Stimulated activated naive B cell treated with anti-CD40 and anti-IgM and Interleukin-4, amounts not matched to agents 10 μg/mL and 1 μg/mL and 100 μg/mL, for 72 hours (primary cell): ENCODE measurements at regions not wholly inside any gene's neighbourhood (a gene's known extent, or its start where the extent isn't known, plus 50 kb on each side); places are given as distances from the start of the nearest gene placed in this dataset.
A peak's percentile ranks its signal among the peaks of the same experiment; 100 is the strongest.
"Not testable (repeated sequence)": the region's sequence is repeated elsewhere in the genome, so short reads cannot be mapped to it uniquely, and the experiment has no call there.

ENCODE experiments used
- ATAC-seq, 2 donors: fragments of 150-1000 bp; cut with Tn5 transposase; replicated peaks; 2 replicates each; pipeline ENCODE4 v1.10.0; 2021; ENCODE audit warnings: moderate library complexity in 1 of 2
- DNase-seq: peaks from one replicate; pipeline ENCODE4 v3.0.0; 2021
- H3K27ac Mint-ChIP-seq: one replicate; pipeline ENCODE4 v1.8.0; 2022; ENCODE audit warnings: mild to moderate bottlenecking, mixed read lengths
- H3K27me3 Mint-ChIP-seq, 2 donors: one replicate each; pipeline ENCODE4 v1.8.0; 2022; ENCODE audit warnings: mixed read lengths in 2 of 2
- H3K36me3 Mint-ChIP-seq, 2 donors: one replicate each; pipeline ENCODE4 v1.8.0; 2022; ENCODE audit warnings: mixed read lengths in 2 of 2, mild to moderate bottlenecking in 1 of 2
- H3K4me1 Mint-ChIP-seq, 2 donors: one replicate each; pipeline ENCODE4 v1.8.0; 2022; ENCODE audit warnings: mixed read lengths in 2 of 2, mild to moderate bottlenecking in 1 of 2
- H3K4me3 Mint-ChIP-seq, 2 donors: one replicate each; pipeline ENCODE4 v1.8.0; 2022; ENCODE audit warnings: mild to moderate bottlenecking in 2 of 2, mixed read lengths in 2 of 2, moderate library complexity in 1 of 2
- H3K9me3 Mint-ChIP-seq, 2 donors: one replicate each; pipeline ENCODE4 v1.8.0; 2022; ENCODE audit warnings: mixed read lengths in 2 of 2, mild to moderate bottlenecking in 1 of 2

DNA sequence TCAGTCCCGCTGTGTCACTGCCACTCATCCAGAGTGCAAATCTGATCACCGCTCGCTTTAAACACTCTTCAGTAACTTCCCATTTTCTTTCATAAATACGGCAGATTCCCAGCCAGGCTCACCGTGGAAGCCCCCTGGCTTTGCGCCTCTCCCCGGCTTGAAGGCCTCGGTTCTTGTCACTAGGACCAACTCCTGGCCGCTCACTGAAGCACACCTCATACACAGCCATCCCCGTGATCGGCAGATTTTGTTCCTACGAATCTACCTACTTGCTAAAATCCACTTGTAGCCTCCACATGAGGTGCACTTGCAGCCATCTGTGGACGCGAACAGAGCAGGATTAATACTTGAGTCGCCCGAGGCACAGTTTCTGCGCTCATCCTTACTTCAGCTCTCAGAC, 462.4 kb upstream of the MYT1L start:
- DNase-seq (no peak), ATAC-seq (no peak)
- Mint-ChIP-seq H3K4me1 (no peaks in the 10 kb centered on the region), H3K4me3 (no peak overlapping the region), H3K27ac (no peak overlapping the region), H3K27me3 (peaks cover 4 to 5% of the 10 kb centered on the region in 2 donors), H3K36me3 (no peaks in the 10 kb centered on the region), H3K9me3 (no peaks in the 10 kb centered on the region)

DNA sequence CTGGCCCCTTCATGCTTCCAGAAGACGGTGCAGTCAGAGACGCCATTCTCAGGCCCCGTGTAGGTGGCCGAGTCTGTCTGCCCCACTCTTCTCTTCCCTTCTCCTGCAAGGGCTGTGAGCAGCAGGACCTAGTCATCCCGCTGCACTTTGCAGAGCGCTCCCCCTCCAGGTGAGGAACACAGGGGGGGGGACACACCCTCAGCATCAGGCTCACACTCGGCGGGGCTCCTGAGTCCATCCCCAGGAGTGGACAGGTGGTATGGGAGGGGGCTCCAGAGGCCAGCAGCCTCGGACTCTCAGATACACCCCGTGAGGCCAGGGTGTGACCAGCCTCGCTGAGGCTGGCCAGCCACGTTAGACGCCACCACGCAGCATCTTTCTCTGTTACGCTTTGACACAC, 460.5 kb upstream of the MYT1L start:
- Mint-ChIP-seq H3K27ac (no peak overlapping the region), H3K4me1 (no peaks in the 10 kb centered on the region), H3K9me3 (no peaks in the 10 kb centered on the region), H3K36me3 (no peaks in the 10 kb centered on the region), H3K4me3 (no peak overlapping the region), H3K27me3 (peaks cover 4 to 5% of the 10 kb centered on the region in 2 donors)
- ATAC-seq = no peak
- DNase-seq = no peak

- H3K27me3 Mint-ChIP-seq = peaks cover 5% of the 10 kb centered on the region in 2 donors
- DNase-seq (no peak), ATAC-seq (no peak)
- no peak overlapping the region for H3K4me3 Mint-ChIP-seq
- H3K4me1 Mint-ChIP-seq = no peaks in the 10 kb centered on the region
- no peaks in the 10 kb centered on the region for H3K36me3 Mint-ChIP-seq
- H3K9me3 Mint-ChIP-seq = no peaks in the 10 kb centered on the region
- no peak overlapping the region for H3K27ac Mint-ChIP-seq
These were observed 460.0 kb upstream of the MYT1L start for GRCh38 chr2:2791031-2791430.

DNA sequence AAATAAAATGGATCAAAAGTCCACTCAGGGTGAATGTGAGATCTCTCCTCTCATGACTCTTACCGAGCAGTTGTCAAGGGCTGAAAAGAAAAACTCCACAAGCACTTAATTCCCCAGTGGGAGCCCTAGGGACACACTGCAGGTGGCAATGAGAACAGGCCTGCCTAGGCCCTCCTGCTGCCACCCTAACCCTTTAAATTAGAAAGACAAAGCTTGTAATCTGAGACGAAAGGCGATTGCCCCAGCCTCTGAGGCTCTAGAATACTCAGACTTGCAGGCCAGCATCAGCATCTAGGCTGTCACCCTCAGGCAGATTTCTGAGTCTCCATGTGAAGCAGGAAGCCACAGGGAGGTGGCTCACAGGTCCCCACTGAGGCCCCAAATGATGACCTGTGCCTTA, 457.0 kb upstream of the MYT1L start:
- H3K4me1 Mint-ChIP-seq = no peaks in the 10 kb centered on the region
- ATAC-seq (no peak), DNase-seq (no peak)
- peaks cover 8 to 13% of the 10 kb centered on the region in 2 donors for H3K27me3 Mint-ChIP-seq
- peaks cover 0 to 4% of the 10 kb centered on the region in 2 donors for H3K36me3 Mint-ChIP-seq
- peaks cover 2 to 4% of the 10 kb centered on the region in 2 donors for H3K9me3 Mint-ChIP-seq
- no peak overlapping the region for H3K27ac Mint-ChIP-seq
- no peak overlapping the region for H3K4me3 Mint-ChIP-seq

DNA sequence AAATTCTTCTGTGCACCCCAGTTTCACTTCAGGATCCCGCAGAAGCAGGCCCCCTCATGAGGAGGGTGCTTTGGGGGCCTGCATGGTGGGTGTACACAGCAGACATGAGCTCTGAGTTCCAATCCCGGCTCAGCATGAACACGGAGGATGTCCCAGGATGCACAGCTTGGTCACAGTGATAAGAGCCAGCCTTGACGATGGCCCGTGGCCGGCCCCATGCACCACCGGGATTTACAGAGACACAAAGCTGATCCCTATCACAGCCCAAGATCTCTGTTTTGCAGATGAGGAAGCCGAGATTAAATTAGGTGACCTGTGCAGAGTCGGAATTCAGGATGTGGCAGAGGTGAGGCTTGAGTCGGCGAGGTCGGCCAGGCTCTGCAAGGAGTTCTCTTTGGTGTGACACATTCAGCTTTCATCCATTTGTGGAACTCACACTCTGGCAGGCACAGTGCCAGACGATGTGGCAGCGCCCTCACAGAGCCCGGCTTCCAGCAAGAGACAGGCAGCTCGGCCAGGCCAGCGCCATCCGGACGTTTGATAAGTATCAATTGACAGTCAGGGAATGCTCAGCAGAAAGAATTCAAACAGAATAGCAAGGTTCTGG, 456.3 kb upstream of the MYT1L start:
- H3K27ac Mint-ChIP-seq = no peak overlapping the region
- H3K36me3 Mint-ChIP-seq = peaks cover 0 to 4% of the 10 kb centered on the region in 2 donors
- H3K27me3 Mint-ChIP-seq = peaks cover 8 to 13% of the 10 kb centered on the region in 2 donors
- H3K4me3 Mint-ChIP-seq = no peak overlapping the region
- peaks cover 2 to 4% of the 10 kb centered on the region in 2 donors for H3K9me3 Mint-ChIP-seq
- no peak for DNase-seq
- no peaks in the 10 kb centered on the region for H3K4me1 Mint-ChIP-seq
- no peak for ATAC-seq

- no peaks in the 10 kb centered on the region for H3K4me1 Mint-ChIP-seq
- H3K27me3 Mint-ChIP-seq = peaks cover 8 to 15% of the 10 kb centered on the region in 2 donors
- peaks cover 25 to 33% of the 10 kb centered on the region in 2 donors for H3K9me3 Mint-ChIP-seq
- DNase-seq (no peak), ATAC-seq (no peak)
- H3K27ac Mint-ChIP-seq = no peak overlapping the region
- H3K36me3 Mint-ChIP-seq = peaks cover 8 to 13% of the 10 kb centered on the region in 2 donors
- H3K4me3 Mint-ChIP-seq = no peak overlapping the region
These were observed 450.9 kb upstream of the MYT1L start for GRCh38 chr2:2782007-2782406.

GRCh38 chr2:2779727-2780126, 448.7 kb upstream of the MYT1L start:
- H3K36me3 Mint-ChIP-seq = peaks cover 8 to 9% of the 10 kb centered on the region in 2 donors
- H3K27ac Mint-ChIP-seq = no peak overlapping the region
- H3K9me3 Mint-ChIP-seq = peaks cover 29% of the 10 kb centered on the region in 2 donors
- H3K27me3 Mint-ChIP-seq = peaks cover 5 to 15% of the 10 kb centered on the region in 2 donors
- H3K4me1 Mint-ChIP-seq = no peaks in the 10 kb centered on the region
- no peak overlapping the region for H3K4me3 Mint-ChIP-seq
- DNase-seq = no peak
- ATAC-seq = no peak

- H3K27ac Mint-ChIP-seq = no peak overlapping the region
- peaks cover 26 to 32% of the 10 kb centered on the region in 2 donors for H3K9me3 Mint-ChIP-seq
- no peak overlapping the region for H3K4me3 Mint-ChIP-seq
- H3K27me3 Mint-ChIP-seq = peaks cover 0 to 8% of the 10 kb centered on the region in 2 donors
- H3K4me1 Mint-ChIP-seq = peaks cover 0 to 1% of the 10 kb centered on the region in 2 donors
- ATAC-seq (no peak), DNase-seq (no peak)
- peaks cover 8 to 9% of the 10 kb centered on the region in 2 donors for H3K36me3 Mint-ChIP-seq
These were observed 446.8 kb upstream of the MYT1L start for GRCh38 chr2:2777876-2778275.

DNA sequence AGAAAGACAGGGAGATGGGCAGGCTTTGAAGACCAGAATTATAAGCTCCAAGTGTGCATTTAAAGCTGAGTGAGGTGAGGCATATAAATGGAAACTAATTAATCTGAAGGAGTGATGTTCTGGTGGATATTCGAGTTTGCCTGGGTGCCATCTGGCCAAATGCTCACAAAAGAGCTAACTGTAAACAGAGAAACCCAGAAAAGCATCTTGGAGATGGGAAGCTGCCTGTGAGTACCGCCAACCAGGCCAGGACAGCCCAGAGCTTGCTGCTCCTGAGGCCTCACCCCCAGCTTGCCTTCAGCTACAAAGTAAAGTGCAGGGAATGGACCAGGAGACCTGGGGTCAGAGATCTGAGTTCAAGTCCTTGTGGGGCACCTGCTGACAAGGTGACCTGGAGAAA, 446.1 kb upstream of the MYT1L start:
- DNase-seq (no peak), ATAC-seq (no peak)
- peaks cover 26 to 32% of the 10 kb centered on the region in 2 donors for H3K9me3 Mint-ChIP-seq
- H3K4me1 Mint-ChIP-seq = peaks cover 0 to 3% of the 10 kb centered on the region in 2 donors
- H3K27me3 Mint-ChIP-seq = peaks cover 0 to 8% of the 10 kb centered on the region in 2 donors
- H3K36me3 Mint-ChIP-seq = peaks cover 8 to 9% of the 10 kb centered on the region in 2 donors
- no peak overlapping the region for H3K27ac Mint-ChIP-seq
- H3K4me3 Mint-ChIP-seq = no peak overlapping the region

- Mint-ChIP-seq H3K4me3 (no peak overlapping the region), H3K27ac (no peak overlapping the region), H3K4me1 (peaks cover 0 to 3% of the 10 kb centered on the region in 2 donors), H3K36me3 (peaks cover 5 to 6% of the 10 kb centered on the region in 2 donors), H3K27me3 (peaks cover 0 to 6% of the 10 kb centered on the region in 2 donors), H3K9me3 (peaks cover 13 to 16% of the 10 kb centered on the region in 2 donors)
- ATAC-seq (no peak), DNase-seq (no peak)
These were observed 443.9 kb upstream of the MYT1L start for GRCh38 chr2:2775018-2775417.

DNA sequence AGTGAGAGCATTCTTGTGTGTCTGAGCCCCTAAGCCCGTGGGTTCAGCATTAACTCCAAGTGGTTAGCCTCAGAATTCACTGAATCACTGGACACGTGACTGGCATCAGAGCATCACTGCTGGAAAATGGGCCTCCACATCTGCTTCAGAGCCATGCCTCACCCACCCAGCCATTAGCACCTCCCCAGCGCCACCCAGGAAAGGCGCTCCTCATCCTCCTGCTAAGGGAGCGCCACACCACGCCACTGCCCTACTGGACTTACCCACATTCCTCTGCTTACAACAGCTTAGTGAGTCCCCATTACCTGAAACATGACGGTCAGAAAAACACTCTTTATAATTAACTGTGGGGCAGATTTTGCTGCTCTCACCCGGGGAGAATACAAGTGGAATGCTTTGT, 442.6 kb upstream of the MYT1L start:
- no peak for DNase-seq
- Mint-ChIP-seq H3K36me3 (no peaks in the 10 kb centered on the region), H3K4me1 (peaks cover 0 to 3% of the 10 kb centered on the region in 2 donors), H3K9me3 (peaks cover 3 to 4% of the 10 kb centered on the region in 2 donors), H3K4me3 (no peak overlapping the region), H3K27ac (no peak overlapping the region), H3K27me3 (no peaks in the 10 kb centered on the region)
- no peak for ATAC-seq

DNA sequence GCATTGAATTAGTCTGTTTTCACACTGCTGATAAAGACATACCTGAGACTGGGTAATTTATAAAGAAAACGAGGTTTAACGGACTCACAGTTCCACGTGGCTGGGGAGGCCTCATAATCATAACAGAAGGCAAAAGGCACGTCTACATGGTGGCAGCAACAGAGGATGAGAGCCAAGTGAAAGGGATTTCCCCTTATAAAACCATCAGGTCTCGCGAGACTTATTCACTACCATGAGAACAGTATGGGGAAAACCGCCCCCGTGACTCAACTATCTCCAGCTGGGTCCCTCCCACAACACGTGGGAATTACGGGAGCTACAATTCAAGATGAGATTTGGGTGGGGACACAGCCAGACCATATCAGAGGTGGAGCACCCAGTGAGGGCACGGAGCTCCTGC, 442.0 kb upstream of the MYT1L start:
- ATAC-seq = peak in 1 of 2 donors; percentile 29
- not testable (repeated sequence) for H3K36me3 Mint-ChIP-seq, H3K4me3 Mint-ChIP-seq, H3K9me3 Mint-ChIP-seq, H3K27me3 Mint-ChIP-seq, H3K27ac Mint-ChIP-seq, H3K4me1 Mint-ChIP-seq, DNase-seq

- Mint-ChIP-seq H3K4me3 (no peak overlapping the region), H3K36me3 (no peaks in the 10 kb centered on the region), H3K9me3 (peaks cover 3 to 4% of the 10 kb centered on the region in 2 donors), H3K4me1 (peaks cover 0 to 3% of the 10 kb centered on the region in 2 donors), H3K27ac (no peak overlapping the region), H3K27me3 (no peaks in the 10 kb centered on the region)
- DNase-seq = no peak
- no peak for ATAC-seq
These were observed 440.8 kb upstream of the MYT1L start for GRCh38 chr2:2771721-2772411.

DNA sequence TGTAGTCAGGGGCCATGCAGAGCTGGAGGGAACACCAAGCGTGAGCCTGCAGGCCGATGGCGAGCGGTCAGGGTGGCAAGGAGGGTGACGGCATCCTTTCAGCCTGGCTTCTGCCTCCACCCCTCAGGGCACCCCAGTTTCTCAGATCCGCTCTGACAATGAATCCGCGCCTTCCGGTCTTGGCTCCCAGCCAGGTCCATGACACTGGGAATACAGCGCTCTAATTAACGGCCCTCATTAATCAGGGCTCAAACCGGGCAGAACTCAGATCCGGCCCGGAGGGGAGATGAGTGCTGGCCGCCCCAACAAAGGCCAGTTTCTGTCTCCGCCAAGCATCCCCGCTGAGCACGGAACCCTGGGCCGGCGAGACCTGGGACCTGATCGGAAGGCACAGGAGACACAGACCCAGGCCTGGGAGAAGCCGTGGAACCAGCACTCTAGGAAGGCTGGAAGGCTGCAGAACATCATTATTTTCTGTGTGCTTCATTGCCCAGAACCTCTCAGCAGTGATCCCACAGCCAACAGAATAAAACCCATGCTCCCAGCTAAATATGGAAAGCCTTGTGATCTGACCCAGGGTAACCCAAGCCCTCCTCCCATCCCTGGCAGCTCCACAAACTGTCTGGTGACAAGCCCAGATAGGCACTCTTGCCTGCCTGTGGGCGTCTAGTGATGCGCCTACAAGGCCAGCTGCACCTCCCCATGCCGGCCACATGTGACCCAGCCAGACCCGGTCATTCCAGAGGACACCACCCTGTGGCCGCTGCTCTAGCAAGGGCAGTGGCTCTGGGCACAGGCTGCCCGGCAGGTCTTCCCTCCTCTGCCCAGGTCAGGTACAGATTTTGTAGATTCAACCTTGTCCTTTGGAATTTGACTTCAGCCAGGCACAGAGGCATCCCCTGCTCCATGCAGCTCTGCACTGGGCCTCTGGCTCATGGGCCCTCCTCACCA, 438.7 kb upstream of the MYT1L start:
- Mint-ChIP-seq H3K4me1 (peaks cover 0 to 3% of the 10 kb centered on the region in 2 donors), H3K36me3 (no peaks in the 10 kb centered on the region), H3K27ac (no peak overlapping the region), H3K4me3 (no peak overlapping the region), H3K27me3 (no peaks in the 10 kb centered on the region), H3K9me3 (peaks cover 0 to 3% of the 10 kb centered on the region in 2 donors)
- ATAC-seq (no peak), DNase-seq (no peak)
